HG02642 (cell line): ENCODE measurements at regions not wholly inside any gene's neighbourhood (a gene's known extent, or its start where the extent isn't known, plus 50 kb on each side); places are given as distances from the start of the nearest gene placed in this dataset.
A peak's percentile ranks its signal among the peaks of the same experiment; 100 is the strongest.

Experiments used
- ATAC-seq: cut with Tn5 transposase; IDR thresholded peaks from one replicate; pipeline ENCODE4 v1.9.1; 2021; ENCODE audit warnings: mild to moderate bottlenecking; ENCODE audit not compliant: unreplicated experiment, poor library complexity

GRCh38 chr14:49527221-49527620, 59.0 kb downstream of the RPS29 start:
- ATAC-seq, result no peak

GRCh38 chr14:49526101-49526500, 60.1 kb downstream of the RPS29 start:
- ATAC-seq, result no peak

- ATAC-seq, result no peak
Measured at GRCh38 chr14:49516286-49516685, 69.9 kb downstream of the RPS29 start.

- no peak for ATAC-seq
Measured at GRCh38 chr14:49512571-49512970, 73.6 kb downstream of the RPS29 start.

- no peak for ATAC-seq
Measured at GRCh38 chr14:49512147-49512551, 74.0 kb downstream of the RPS29 start.

GRCh38 chr14:49508124-49508523, 78.1 kb downstream of the RPS29 start:
- ATAC-seq, result no peak

GRCh38 chr14:49506650-49507049, 79.5 kb downstream of the RPS29 start:
- ATAC-seq, result no peak

- ATAC-seq, result no peak
Measured at GRCh38 chr14:49505041-49505766, 81.0 kb downstream of the RPS29 start.

- ATAC-seq, result peak; percentile 77
Measured at GRCh38 chr14:49497725-49498348, 88.3 kb downstream of the RPS29 start.

- ATAC-seq, result no peak
Measured at GRCh38 chr14:49497267-49497666, 88.9 kb downstream of the RPS29 start.

- no peak for ATAC-seq
Measured at GRCh38 chr14:49494836-49495235, 91.3 kb downstream of the RPS29 start.

- no peak for ATAC-seq
Measured at GRCh38 chr14:49493557-49493956, 92.6 kb downstream of the RPS29 start.

- no peak for ATAC-seq
Measured at GRCh38 chr14:49492151-49492550, 94.0 kb downstream of the RPS29 start.

GRCh38 chr14:49489341-49489740, 96.8 kb downstream of the RPS29 start:
- ATAC-seq, result no peak

GRCh38 chr14:49487238-49487637, 98.9 kb downstream of the RPS29 start:
- no peak for ATAC-seq

GRCh38 chr14:49485290-49485689, 100.9 kb downstream of the RPS29 start:
- no peak for ATAC-seq

- no peak for ATAC-seq
Measured at GRCh38 chr14:49484180-49484579, 102.0 kb downstream of the RPS29 start.

GRCh38 chr14:49483268-49483667, 102.9 kb downstream of the RPS29 start:
- ATAC-seq, result peak; percentile 79

- ATAC-seq, result no peak
Measured at GRCh38 chr14:49480979-49481498, 105.1 kb downstream of the RPS29 start.

- no peak for ATAC-seq
Measured at GRCh38 chr14:49480053-49480760, 106.0 kb downstream of the RPS29 start.

GRCh38 chr14:49479432-49479831, 106.7 kb downstream of the RPS29 start:
- ATAC-seq, result no peak
